OCI-LY3 (cell line): ENCODE measurements at regions not wholly inside any gene's neighbourhood (a gene's known extent, or its start where the extent isn't known, plus 50 kb on each side); places are given as distances from the start of the nearest gene placed in this dataset.

Source experiments
- CTCF ChIP-seq: fragments of 200-600, 300-600 bp; sonication (generic); IDR thresholded peaks from 2 replicates; pipeline ENCODE4 v1.5.1; 2014; ENCODE audit warnings: antibody characterized with exemption, low read length, low read depth
- EZH2phosphoT487 ChIP-seq: fragments of 200-600 bp; shearing (Covaris generic); IDR thresholded peaks from 2 replicates; pipeline ENCODE4 v1.6.1; 2018; ENCODE audit warnings: antibody characterized with exemption, mixed run types, low read depth

- no peak for TF ChIP-seq CTCF
- TF ChIP-seq EZH2phosphoT487: no peak
These were observed 214.5 kb upstream of the PUM3 start for GRCh38 chr9:3058409-3058808.
